ENCODE measurements at regions not wholly inside any gene's neighbourhood (a gene's known extent, or its start where the extent isn't known, plus 50 kb on each side); places are given as distances from the start of the nearest gene placed in this dataset.

- no peak for DNase-seq
Observed at GRCh38 chr11:42054351-42054900, 595.0 kb upstream of the LRRC4C start.

- no peak for DNase-seq
Observed at GRCh38 chr11:42055606-42056005, 596.2 kb upstream of the LRRC4C start.

- DNase-seq, result no peak
Observed at GRCh38 chr11:42058794-42059193, 599.3 kb upstream of the LRRC4C start.

- no peak for DNase-seq
Observed at GRCh38 chr11:42065199-42065598, 605.7 kb upstream of the LRRC4C start.

GRCh38 chr11:42066113-42066512 lies 606.7 kb upstream of the LRRC4C start:
- DNase-seq, result no peak

- DNase-seq, result no peak
Observed at GRCh38 chr11:42074306-42074705, 614.9 kb upstream of the LRRC4C start.

GRCh38 chr11:42075180-42075579 lies 615.7 kb upstream of the LRRC4C start:
- DNase-seq, result no peak

GRCh38 chr11:42077794-42078193 lies 618.3 kb upstream of the LRRC4C start:
- no peak for DNase-seq

GRCh38 chr11:42085736-42086135 lies 626.3 kb upstream of the LRRC4C start:
- no peak for DNase-seq

GRCh38 chr11:42093541-42093940 lies 634.1 kb upstream of the LRRC4C start:
- no peak for DNase-seq

GRCh38 chr11:42098075-42098474 lies 638.6 kb upstream of the LRRC4C start:
- no peak for DNase-seq

- DNase-seq, result no peak
Observed at GRCh38 chr11:42112866-42113265, 653.4 kb upstream of the LRRC4C start.

GRCh38 chr11:42114927-42115326 lies 655.5 kb upstream of the LRRC4C start:
- DNase-seq, result no peak

- DNase-seq, result no peak
Observed at GRCh38 chr11:42138454-42138853, 679.0 kb upstream of the LRRC4C start.

- no peak for DNase-seq
Observed at GRCh38 chr11:42145311-42145710, 685.9 kb upstream of the LRRC4C start.

GRCh38 chr11:42161886-42162285 lies 702.4 kb upstream of the LRRC4C start:
- DNase-seq, result no peak

GRCh38 chr11:42169191-42169590 lies 709.7 kb upstream of the LRRC4C start:
- no peak for DNase-seq

GRCh38 chr11:42170601-42171000 lies 711.1 kb upstream of the LRRC4C start:
- DNase-seq, result no peak

- no peak for DNase-seq
Observed at GRCh38 chr11:42171046-42171445, 711.6 kb upstream of the LRRC4C start.

- no peak for DNase-seq
Observed at GRCh38 chr11:42172441-42172840, 713.0 kb upstream of the LRRC4C start.

GRCh38 chr11:42175203-42175602 lies 715.8 kb upstream of the LRRC4C start:
- DNase-seq, result no peak

GRCh38 chr11:42179216-42179615 lies 719.8 kb upstream of the LRRC4C start:
- DNase-seq, result no peak

- no peak for DNase-seq
Observed at GRCh38 chr11:42195289-42196013, 736.0 kb upstream of the LRRC4C start.

- DNase-seq, result no peak
Observed at GRCh38 chr11:42200311-42200710, 740.9 kb upstream of the LRRC4C start.

- DNase-seq, result no peak
Observed at GRCh38 chr11:42201603-42202148, 742.2 kb upstream of the LRRC4C start.
